GM18508 (cell line): ENCODE measurements at regions not wholly inside any gene's neighbourhood (a gene's known extent, or its start where the extent isn't known, plus 50 kb on each side); places are given as distances from the start of the nearest gene placed in this dataset.
"Not testable (repeated sequence)": the region's sequence is repeated elsewhere in the genome, so short reads cannot be mapped to it uniquely, and the experiment has no call there.

Source experiments
- ATAC-seq: cut with Tn5 transposase; IDR thresholded peaks from one replicate; pipeline ENCODE4 v1.9.1; 2021; ENCODE audit warnings: moderate number of reproducible peaks; ENCODE audit not compliant: insufficient read depth, unreplicated experiment

- ATAC-seq = no peak
These were observed 203.5 kb downstream of the LPIN1 start for GRCh38 chr2:11949732-11950523.

- ATAC-seq = no peak
These were observed 204.5 kb downstream of the LPIN1 start for GRCh38 chr2:11950896-11951295.

GRCh38 chr2:11951492-11951891, 205.1 kb downstream of the LPIN1 start:
- ATAC-seq = not testable (repeated sequence)

GRCh38 chr2:11953258-11953657, 206.8 kb downstream of the LPIN1 start:
- no peak for ATAC-seq

GRCh38 chr2:11955314-11955713, 208.9 kb downstream of the LPIN1 start:
- ATAC-seq = no peak

- ATAC-seq = no peak
These were observed 209.5 kb downstream of the LPIN1 start for GRCh38 chr2:11955884-11956291.

GRCh38 chr2:11962707-11963328, 216.4 kb downstream of the LPIN1 start:
- no peak for ATAC-seq

GRCh38 chr2:11963966-11964365, 217.5 kb downstream of the LPIN1 start:
- ATAC-seq = no peak

- ATAC-seq = no peak
These were observed 221.6 kb downstream of the LPIN1 start for GRCh38 chr2:11967946-11968465.

- no peak for ATAC-seq
These were observed 222.1 kb downstream of the LPIN1 start for GRCh38 chr2:11968521-11968920.

- ATAC-seq = no peak
These were observed 223.3 kb downstream of the LPIN1 start for GRCh38 chr2:11969774-11970173.

GRCh38 chr2:11974573-11974972, 228.1 kb downstream of the LPIN1 start:
- ATAC-seq = no peak

GRCh38 chr2:11975373-11975772, 228.9 kb downstream of the LPIN1 start:
- ATAC-seq = no peak

- ATAC-seq = no peak
These were observed 229.6 kb downstream of the LPIN1 start for GRCh38 chr2:11976073-11976472.

- ATAC-seq = no peak
These were observed 231.5 kb downstream of the LPIN1 start for GRCh38 chr2:11977766-11978524.

- no peak for ATAC-seq
These were observed 234.4 kb downstream of the LPIN1 start for GRCh38 chr2:11980809-11981208.

- ATAC-seq = no peak
These were observed 237.0 kb downstream of the LPIN1 start for GRCh38 chr2:11983401-11983800.

GRCh38 chr2:11983870-11984269, 237.4 kb downstream of the LPIN1 start:
- ATAC-seq = no peak

GRCh38 chr2:11984316-11985158, 238.1 kb downstream of the LPIN1 start:
- ATAC-seq = no peak
